HG02981 (cell line): ENCODE measurements at regions not wholly inside any gene's neighbourhood (a gene's known extent, or its start where the extent isn't known, plus 50 kb on each side); places are given as distances from the start of the nearest gene placed in this dataset.

Source experiments
- ATAC-seq: cut with Tn5 transposase; IDR thresholded peaks from one replicate; pipeline ENCODE4 v1.9.1; 2021; ENCODE audit warnings: mild to moderate bottlenecking, moderate library complexity; ENCODE audit not compliant: unreplicated experiment

- ATAC-seq, result no peak
Measured at GRCh38 chr20:39547546-39548408, 585.6 kb downstream of the DHX35 start.

- ATAC-seq, result no peak
Measured at GRCh38 chr20:39541136-39541803, 579.1 kb downstream of the DHX35 start.

- ATAC-seq, result no peak
Measured at GRCh38 chr20:39538317-39538716, 576.2 kb downstream of the DHX35 start.

- no peak for ATAC-seq
Measured at GRCh38 chr20:39535301-39535700, 573.2 kb downstream of the DHX35 start.

- ATAC-seq, result no peak
Measured at GRCh38 chr20:39534846-39535245, 572.7 kb downstream of the DHX35 start.

- no peak for ATAC-seq
Measured at GRCh38 chr20:39533858-39534257, 571.7 kb downstream of the DHX35 start.

GRCh38 chr20:39532205-39532604 is 570.1 kb downstream of the DHX35 start:
- ATAC-seq, result no peak

- no peak for ATAC-seq
Measured at GRCh38 chr20:39528436-39528835, 566.3 kb downstream of the DHX35 start.

- ATAC-seq, result no peak
Measured at GRCh38 chr20:39524371-39524911, 562.3 kb downstream of the DHX35 start.

- ATAC-seq, result no peak
Measured at GRCh38 chr20:39523405-39523804, 561.3 kb downstream of the DHX35 start.

GRCh38 chr20:39518654-39519053 is 556.5 kb downstream of the DHX35 start:
- ATAC-seq, result no peak

- ATAC-seq, result no peak
Measured at GRCh38 chr20:39516964-39517363, 554.8 kb downstream of the DHX35 start.

- ATAC-seq, result no peak
Measured at GRCh38 chr20:39504710-39505094, 542.6 kb downstream of the DHX35 start.

GRCh38 chr20:39503902-39504709 is 542.0 kb downstream of the DHX35 start:
- no peak for ATAC-seq

GRCh38 chr20:39492223-39492797 is 530.2 kb downstream of the DHX35 start:
- ATAC-seq, result no peak

- ATAC-seq, result no peak
Measured at GRCh38 chr20:39491711-39492110, 529.6 kb downstream of the DHX35 start.

- no peak for ATAC-seq
Measured at GRCh38 chr20:39489986-39490560, 527.9 kb downstream of the DHX35 start.

- no peak for ATAC-seq
Measured at GRCh38 chr20:39480276-39481043, 518.3 kb downstream of the DHX35 start.

- no peak for ATAC-seq
Measured at GRCh38 chr20:39479196-39479810, 517.2 kb downstream of the DHX35 start.
